ENCODE measurements at regions not wholly inside any gene's neighbourhood (a gene's known extent, or its start where the extent isn't known, plus 50 kb on each side); places are given as distances from the start of the nearest gene placed in this dataset.

DNA sequence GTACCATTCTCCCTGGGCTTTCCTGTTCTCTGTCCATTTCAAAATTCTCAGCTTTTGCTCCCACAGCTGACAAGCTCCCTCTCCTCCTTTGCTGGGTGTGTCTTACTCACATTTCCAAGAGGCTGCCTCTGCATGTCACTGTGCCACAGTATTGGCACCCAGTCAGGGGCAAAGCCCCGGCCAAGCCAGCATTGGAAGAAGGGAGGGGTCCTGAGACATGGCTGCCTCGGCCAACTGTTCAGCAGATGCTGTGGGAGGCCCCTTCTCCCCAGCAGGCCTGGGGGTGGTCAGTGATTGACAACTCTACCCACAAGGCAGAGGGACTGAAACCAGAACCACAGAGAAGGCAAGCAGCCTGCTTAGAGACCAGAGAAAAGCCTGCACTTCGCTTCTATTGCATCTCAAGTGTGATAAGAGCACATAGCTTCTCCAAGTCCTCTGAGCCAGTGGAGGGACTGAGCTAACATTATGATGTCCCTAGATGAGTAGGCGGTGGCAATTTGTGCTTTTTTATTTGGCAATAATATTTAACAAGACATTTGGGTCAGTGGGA, 294.1 kb downstream of the SIPA1L2 start:
- DNase-seq (ENCODE audit: low read depth, low spot score) = no peak
- H3K79me2 ChIP-seq (ENCODE audit: control insufficient read depth, insufficient read depth, low read length) = no peaks in the 10 kb centered on the region
- no peak overlapping the region for H3K27ac ChIP-seq (ENCODE audit: insufficient read depth, low read depth, low read length)
- intact Hi-C loops (cut with micrococcal nuclease) = no loop called here
- dilution Hi-C loops (cut with MboI; ENCODE audit: extremely low pct_ligation_motif_present, low sequenced_read_pairs) = no loop called here
- no peaks in the 10 kb centered on the region for H3K4me1 ChIP-seq (ENCODE audit: control insufficient read depth, extremely low read depth, insufficient read depth, low read length)
- H3K36me3 ChIP-seq (ENCODE audit: control insufficient read depth in 2 of 2, extremely low read depth in 1 of 2, insufficient read depth in 2 of 2, low read length in 2 of 2) = no peaks in the 10 kb centered on the region
- no peaks in the 10 kb centered on the region for H3K27me3 ChIP-seq (ENCODE audit: control insufficient read depth in 2 of 2, insufficient read depth in 2 of 2, low read length in 2 of 2)
- no peak overlapping the region for H3K4me3 ChIP-seq (replicated peaks in 1 of 3; ENCODE audit: insufficient read depth in 1 of 3, low read depth in 1 of 3, low read length in 3 of 3)
- peaks cover 2% of the 10 kb centered on the region for H3K9me1 ChIP-seq (replicated peaks; ENCODE audit: control insufficient read depth, extremely low read depth, insufficient read depth, low read length)
- no peak overlapping the region for H3K9ac ChIP-seq (replicated peaks; ENCODE audit: extremely low read depth, insufficient read depth, low read length)
- TF ChIP-seq JUN (IDR thresholded peaks at IDR 0.05; ENCODE audit: borderline replicate concordance, insufficient read depth, insufficient read length, low read depth) (no peak), POLR2A (IDR thresholded peaks at IDR 0.05; ENCODE audit: low read depth, low read length) (no peak), GATA2 (IDR thresholded peaks at IDR 0.05; ENCODE audit: insufficient read depth, insufficient read length, low read depth, low read length) (no peak), FOS (IDR thresholded peaks at IDR 0.05; ENCODE audit: borderline replicate concordance, insufficient read depth, low read length) (no peak), MYC (IDR thresholded peaks at IDR 0.05; ENCODE audit: low read depth, low read length) (no peak), POLR2AphosphoS5 (IDR thresholded peaks at IDR 0.05; ENCODE audit: insufficient read depth, low read depth, low read length) (no peak)
- no peak overlapping the region for H2AFZ ChIP-seq (ENCODE audit: low read depth, low read length)
- no TSS peak for BruUV-seq (replicated peaks)
- no peak overlapping the region for H3K4me2 ChIP-seq (ENCODE audit: insufficient read depth, low read length)
- no peaks in the 10 kb centered on the region for H4K20me1 ChIP-seq (replicated peaks; ENCODE audit: control insufficient read depth, extremely low read depth, insufficient read depth, low read length)
- POLR2A ChIA-PET = no interaction called here
- FAIRE-seq = no peak
- H3K9me3 ChIP-seq (replicated peaks; ENCODE audit: control insufficient read depth, insufficient read depth, low read length) = no peaks in the 10 kb centered on the region
- CTCF ChIA-PET = no interaction called here

DNA sequence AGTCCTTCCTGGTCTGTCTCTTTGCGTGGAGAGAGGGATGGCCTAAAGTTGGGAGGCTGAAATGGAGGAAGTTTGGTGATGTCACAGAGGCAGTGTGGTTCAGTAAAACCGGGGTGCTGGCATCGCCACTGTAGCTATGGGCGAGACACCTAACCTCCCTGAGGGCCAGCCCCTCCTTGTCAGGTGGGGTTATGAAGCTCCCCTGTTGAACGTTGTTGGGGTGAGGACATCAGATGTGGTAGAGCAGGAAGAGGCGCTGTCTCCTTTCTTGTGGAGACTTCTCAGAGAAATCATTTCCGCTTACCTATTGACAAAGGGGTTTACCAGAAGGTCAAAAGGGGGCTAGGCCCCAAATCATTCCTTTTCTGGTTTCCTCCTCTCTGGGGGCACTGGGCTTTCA, 294.7 kb downstream of the SIPA1L2 start:
- ChIA-PET CTCF (interaction anchor here (0.5 kb wide), 1 partner anchor 114 kb away, joined by 3 read pairs; no protein-coding TSS in a partner anchor), POLR2A (no interaction called here)
- dilution Hi-C loops (cut with MboI; ENCODE audit: extremely low pct_ligation_motif_present, low sequenced_read_pairs) = no loop called here
- Histone ChIP-seq H3K9ac (replicated peaks; ENCODE audit: extremely low read depth, insufficient read depth, low read length) (no peak overlapping the region), H3K4me1 (ENCODE audit: control insufficient read depth, extremely low read depth, insufficient read depth, low read length) (no peaks in the 10 kb centered on the region), H3K27me3 (ENCODE audit: control insufficient read depth in 2 of 2, insufficient read depth in 2 of 2, low read length in 2 of 2) (no peaks in the 10 kb centered on the region), H3K4me2 (ENCODE audit: insufficient read depth, low read length) (no peak overlapping the region), H3K36me3 (ENCODE audit: control insufficient read depth in 2 of 2, extremely low read depth in 1 of 2, insufficient read depth in 2 of 2, low read length in 2 of 2) (no peaks in the 10 kb centered on the region), H4K20me1 (replicated peaks; ENCODE audit: control insufficient read depth, extremely low read depth, insufficient read depth, low read length) (no peaks in the 10 kb centered on the region), H3K9me1 (replicated peaks; ENCODE audit: control insufficient read depth, extremely low read depth, insufficient read depth, low read length) (peaks cover 2% of the 10 kb centered on the region), H3K4me3 (replicated peaks in 1 of 3; ENCODE audit: insufficient read depth in 1 of 3, low read depth in 1 of 3, low read length in 3 of 3) (no peak overlapping the region), H2AFZ (ENCODE audit: low read depth, low read length) (no peak overlapping the region), H3K27ac (ENCODE audit: insufficient read depth, low read depth, low read length) (no peak overlapping the region), H3K79me2 (ENCODE audit: control insufficient read depth, insufficient read depth, low read length) (no peaks in the 10 kb centered on the region), H3K9me3 (replicated peaks; ENCODE audit: control insufficient read depth, insufficient read depth, low read length) (no peaks in the 10 kb centered on the region)
- intact Hi-C loops (cut with micrococcal nuclease) = no loop called here
- BruUV-seq (replicated peaks) = no TSS peak
- DNase-seq (ENCODE audit: low read depth, low spot score) (no peak), FAIRE-seq (no peak)
- no peak for TF ChIP-seq JUN (IDR thresholded peaks at IDR 0.05; ENCODE audit: borderline replicate concordance, insufficient read depth, insufficient read length, low read depth)
- TF ChIP-seq MYC (IDR thresholded peaks at IDR 0.05; ENCODE audit: low read depth, low read length) = no peak
- no peak for TF ChIP-seq EZH2 (IDR thresholded peaks at IDR 0.05; ENCODE audit: borderline replicate concordance, low read depth, low read length, severe bottlenecking)
- TF ChIP-seq, protein P1, sequence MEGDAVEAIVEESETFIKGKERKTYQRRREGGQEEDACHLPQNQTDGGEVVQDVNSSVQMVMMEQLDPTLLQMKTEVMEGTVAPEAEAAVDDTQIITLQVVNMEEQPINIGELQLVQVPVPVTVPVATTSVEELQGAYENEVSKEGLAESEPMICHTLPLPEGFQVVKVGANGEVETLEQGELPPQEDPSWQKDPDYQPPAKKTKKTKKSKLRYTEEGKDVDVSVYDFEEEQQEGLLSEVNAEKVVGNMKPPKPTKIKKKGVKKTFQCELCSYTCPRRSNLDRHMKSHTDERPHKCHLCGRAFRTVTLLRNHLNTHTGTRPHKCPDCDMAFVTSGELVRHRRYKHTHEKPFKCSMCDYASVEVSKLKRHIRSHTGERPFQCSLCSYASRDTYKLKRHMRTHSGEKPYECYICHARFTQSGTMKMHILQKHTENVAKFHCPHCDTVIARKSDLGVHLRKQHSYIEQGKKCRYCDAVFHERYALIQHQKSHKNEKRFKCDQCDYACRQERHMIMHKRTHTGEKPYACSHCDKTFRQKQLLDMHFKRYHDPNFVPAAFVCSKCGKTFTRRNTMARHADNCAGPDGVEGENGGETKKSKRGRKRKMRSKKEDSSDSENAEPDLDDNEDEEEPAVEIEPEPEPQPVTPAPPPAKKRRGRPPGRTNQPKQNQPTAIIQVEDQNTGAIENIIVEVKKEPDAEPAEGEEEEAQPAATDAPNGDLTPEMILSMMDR (IDR thresholded peaks at IDR 0.05; ENCODE audit: extremely low read depth in 1 of 2, insufficient read depth in 1 of 2, low read depth in 1 of 2, low read length in 2 of 2) = no peak
- TF ChIP-seq GATA2 (IDR thresholded peaks at IDR 0.05; ENCODE audit: insufficient read depth, insufficient read length, low read depth, low read length) = no peak
- TF ChIP-seq POLR2AphosphoS5 (IDR thresholded peaks at IDR 0.05; ENCODE audit: insufficient read depth, low read depth, low read length) = no peak
- no peak for TF ChIP-seq FOS (IDR thresholded peaks at IDR 0.05; ENCODE audit: borderline replicate concordance, insufficient read depth, low read length)
- TF ChIP-seq, protein P2, sequence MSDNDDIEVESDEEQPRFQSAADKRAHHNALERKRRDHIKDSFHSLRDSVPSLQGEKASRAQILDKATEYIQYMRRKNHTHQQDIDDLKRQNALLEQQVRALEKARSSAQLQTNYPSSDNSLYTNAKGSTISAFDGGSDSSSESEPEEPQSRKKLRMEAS (IDR thresholded peaks at IDR 0.05; ENCODE audit: insufficient read depth, insufficient read length) = no peak
- no peak for TF ChIP-seq POLR2A (IDR thresholded peaks at IDR 0.05; ENCODE audit: low read depth, low read length)

All from endothelial cell of umbilical vein (primary cell).